GM19455 (cell line): ENCODE measurements at regions not wholly inside any gene's neighbourhood (a gene's known extent, or its start where the extent isn't known, plus 50 kb on each side); places are given as distances from the start of the nearest gene placed in this dataset.
"Not testable (repeated sequence)": the region's sequence is repeated elsewhere in the genome, so short reads cannot be mapped to it uniquely, and the experiment has no call there.

ENCODE experiments used
- ATAC-seq: cut with Tn5 transposase; IDR thresholded peaks from one replicate; pipeline ENCODE4 v1.9.1; 2021; ENCODE audit not compliant: unreplicated experiment

- no peak for ATAC-seq
Measured at GRCh38 chr6:90915224-90915915, 328.5 kb upstream of the MAP3K7 start.

- ATAC-seq: no peak
Measured at GRCh38 chr6:90914312-90914711, 327.4 kb upstream of the MAP3K7 start.

- no peak for ATAC-seq
Measured at GRCh38 chr6:90913266-90913960, 326.5 kb upstream of the MAP3K7 start.

- no peak for ATAC-seq
Measured at GRCh38 chr6:90911642-90912041, 324.8 kb upstream of the MAP3K7 start.

- no peak for ATAC-seq
Measured at GRCh38 chr6:90910893-90911292, 324.0 kb upstream of the MAP3K7 start.

GRCh38 chr6:90907931-90908655, 321.2 kb upstream of the MAP3K7 start:
- no peak for ATAC-seq

GRCh38 chr6:90905351-90905750, 318.5 kb upstream of the MAP3K7 start:
- ATAC-seq: no peak

GRCh38 chr6:90900034-90900433, 313.2 kb upstream of the MAP3K7 start:
- no peak for ATAC-seq

GRCh38 chr6:90898763-90899162, 311.9 kb upstream of the MAP3K7 start:
- ATAC-seq: no peak

GRCh38 chr6:90896075-90896547, 309.2 kb upstream of the MAP3K7 start:
- ATAC-seq: no peak

- no peak for ATAC-seq
Measured at GRCh38 chr6:90895299-90896074, 308.6 kb upstream of the MAP3K7 start.

- ATAC-seq: no peak
Measured at GRCh38 chr6:90894285-90895130, 307.6 kb upstream of the MAP3K7 start.

GRCh38 chr6:90893400-90893799, 306.5 kb upstream of the MAP3K7 start:
- no peak for ATAC-seq

GRCh38 chr6:90892271-90892670, 305.4 kb upstream of the MAP3K7 start:
- no peak for ATAC-seq

- no peak for ATAC-seq
Measured at GRCh38 chr6:90891355-90891754, 304.5 kb upstream of the MAP3K7 start.

GRCh38 chr6:90890683-90891330, 303.9 kb upstream of the MAP3K7 start:
- no peak for ATAC-seq

GRCh38 chr6:90887764-90888163, 300.9 kb upstream of the MAP3K7 start:
- ATAC-seq: no peak

- no peak for ATAC-seq
Measured at GRCh38 chr6:90885611-90886056, 298.8 kb upstream of the MAP3K7 start.

GRCh38 chr6:90885137-90885536, 298.3 kb upstream of the MAP3K7 start:
- not testable (repeated sequence) for ATAC-seq

GRCh38 chr6:90877616-90878015, 290.7 kb upstream of the MAP3K7 start:
- ATAC-seq: no peak
